Superior temporal gyrus (tissue), 1 donor: ENCODE measurements at regions not wholly inside any gene's neighbourhood (a gene's known extent, or its start where the extent isn't known, plus 50 kb on each side); places are given as distances from the start of the nearest gene placed in this dataset.

Experiments
- DNase-seq: peaks from one replicate; pipeline ENCODE4 v3.0.0-alpha.2; 2016; ENCODE audit errors: extremely low spot score

GRCh38 chr5:6832994-6833393 lies 119.8 kb downstream of the TENT4A start:
- DNase-seq, result no peak

GRCh38 chr5:6833406-6833805 lies 120.2 kb downstream of the TENT4A start:
- no peak for DNase-seq

GRCh38 chr5:6837095-6837494 lies 123.9 kb downstream of the TENT4A start:
- no peak for DNase-seq

GRCh38 chr5:6837519-6838110 lies 124.4 kb downstream of the TENT4A start:
- no peak for DNase-seq

- no peak for DNase-seq
These were observed 125.5 kb downstream of the TENT4A start for GRCh38 chr5:6838736-6839135.

- DNase-seq, result no peak
These were observed 127.0 kb downstream of the TENT4A start for GRCh38 chr5:6840136-6840793.

- DNase-seq, result no peak
These were observed 130.1 kb downstream of the TENT4A start for GRCh38 chr5:6843335-6843734.

GRCh38 chr5:6843821-6844220 lies 130.6 kb downstream of the TENT4A start:
- DNase-seq, result no peak

GRCh38 chr5:6845856-6846255 lies 132.6 kb downstream of the TENT4A start:
- no peak for DNase-seq

- no peak for DNase-seq
These were observed 134.6 kb downstream of the TENT4A start for GRCh38 chr5:6847870-6848269.

- DNase-seq, result peak; percentile 55
These were observed 136.3 kb downstream of the TENT4A start for GRCh38 chr5:6849316-6850105.

- DNase-seq, result no peak
These were observed 136.8 kb downstream of the TENT4A start for GRCh38 chr5:6850106-6850432.

GRCh38 chr5:6856653-6857052 lies 143.4 kb downstream of the TENT4A start:
- DNase-seq, result no peak

- no peak for DNase-seq
These were observed 145.2 kb downstream of the TENT4A start for GRCh38 chr5:6858419-6858818.

GRCh38 chr5:6859023-6859422 lies 145.8 kb downstream of the TENT4A start:
- DNase-seq, result no peak

GRCh38 chr5:6859951-6860638 lies 146.9 kb downstream of the TENT4A start:
- DNase-seq, result no peak

- DNase-seq, result no peak
These were observed 147.8 kb downstream of the TENT4A start for GRCh38 chr5:6861036-6861435.

- no peak for DNase-seq
These were observed 148.4 kb downstream of the TENT4A start for GRCh38 chr5:6861667-6862066.

GRCh38 chr5:6862306-6862705 lies 149.1 kb downstream of the TENT4A start:
- DNase-seq, result no peak

- no peak for DNase-seq
These were observed 154.5 kb downstream of the TENT4A start for GRCh38 chr5:6867712-6868111.

- DNase-seq, result peak; percentile 45
These were observed 154.9 kb downstream of the TENT4A start for GRCh38 chr5:6868171-6868570.

GRCh38 chr5:6868575-6869215 lies 155.5 kb downstream of the TENT4A start:
- DNase-seq, result no peak
